Kidney epithelial cell (primary cell): ENCODE measurements at regions not wholly inside any gene's neighbourhood (a gene's known extent, or its start where the extent isn't known, plus 50 kb on each side); places are given as distances from the start of the nearest gene placed in this dataset.

Experiments
- DNase-seq: peaks from one replicate; pipeline ENCODE4 v3.0.0-alpha.2; 2010; ENCODE audit warnings: low read depth
- H3K27me3 ChIP-seq: 2 replicates; pipeline ENCODE4 v1.6.0; 2011; ENCODE audit warnings: low read length; ENCODE audit not compliant: control insufficient read depth, insufficient read depth
- H3K36me3 ChIP-seq: 2 replicates; pipeline ENCODE4 v1.5.1; 2011; ENCODE audit warnings: low read length; ENCODE audit not compliant: control insufficient read depth, insufficient read depth
- H3K4me3 ChIP-seq: 2 replicates; pipeline ENCODE4 v1.5.1; 2011; ENCODE audit warnings: low read depth, mild to moderate bottlenecking, control low read depth, low read length
- TF ChIP-seq, protein P1 (sequence below): IDR thresholded peaks from 2 replicates; pipeline ENCODE4 v1.5.1; 2011; ENCODE audit warnings: mild to moderate bottlenecking, moderate library complexity, low read length, control low read depth, inconsistent platforms; ENCODE audit not compliant: insufficient read depth, poor library complexity, severe bottlenecking

DNA sequence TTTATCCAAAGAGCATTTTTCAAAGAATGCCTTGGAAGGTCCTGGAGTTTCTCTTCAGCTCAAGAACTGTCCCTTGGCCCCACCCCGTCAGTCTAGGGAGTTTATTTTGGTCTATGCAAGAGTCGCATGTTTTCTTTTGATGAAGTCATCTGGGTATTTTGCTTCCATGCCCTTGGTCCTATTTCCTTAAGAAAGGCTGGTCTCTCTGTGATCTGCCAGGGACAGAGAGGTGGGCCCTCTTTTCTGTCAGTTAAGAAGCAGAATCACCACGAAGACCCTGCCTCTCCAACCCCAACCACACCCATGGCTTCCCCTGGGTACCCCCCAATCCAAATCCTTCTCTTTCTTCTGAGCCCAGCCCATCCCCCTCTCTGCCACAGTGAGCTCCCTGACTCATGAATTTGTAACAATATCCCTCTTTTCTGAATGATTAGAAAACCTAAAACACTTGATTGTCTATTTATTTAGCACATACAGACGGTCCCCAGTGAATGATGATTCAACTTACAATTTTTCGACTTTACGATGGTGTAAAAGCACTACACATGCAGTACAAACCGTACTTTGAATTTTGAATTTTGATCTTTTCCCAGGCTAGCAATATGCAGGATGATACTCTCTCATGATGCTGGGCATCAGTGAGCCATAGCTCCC is 163.5 kb upstream of the ADRA1B start:
- Histone ChIP-seq H3K36me3 (no peaks in the 10 kb centered on the region), H3K27me3 (no peaks in the 10 kb centered on the region), H3K4me3 (no peak overlapping the region)
- no peak for DNase-seq
- TF ChIP-seq, protein P1, sequence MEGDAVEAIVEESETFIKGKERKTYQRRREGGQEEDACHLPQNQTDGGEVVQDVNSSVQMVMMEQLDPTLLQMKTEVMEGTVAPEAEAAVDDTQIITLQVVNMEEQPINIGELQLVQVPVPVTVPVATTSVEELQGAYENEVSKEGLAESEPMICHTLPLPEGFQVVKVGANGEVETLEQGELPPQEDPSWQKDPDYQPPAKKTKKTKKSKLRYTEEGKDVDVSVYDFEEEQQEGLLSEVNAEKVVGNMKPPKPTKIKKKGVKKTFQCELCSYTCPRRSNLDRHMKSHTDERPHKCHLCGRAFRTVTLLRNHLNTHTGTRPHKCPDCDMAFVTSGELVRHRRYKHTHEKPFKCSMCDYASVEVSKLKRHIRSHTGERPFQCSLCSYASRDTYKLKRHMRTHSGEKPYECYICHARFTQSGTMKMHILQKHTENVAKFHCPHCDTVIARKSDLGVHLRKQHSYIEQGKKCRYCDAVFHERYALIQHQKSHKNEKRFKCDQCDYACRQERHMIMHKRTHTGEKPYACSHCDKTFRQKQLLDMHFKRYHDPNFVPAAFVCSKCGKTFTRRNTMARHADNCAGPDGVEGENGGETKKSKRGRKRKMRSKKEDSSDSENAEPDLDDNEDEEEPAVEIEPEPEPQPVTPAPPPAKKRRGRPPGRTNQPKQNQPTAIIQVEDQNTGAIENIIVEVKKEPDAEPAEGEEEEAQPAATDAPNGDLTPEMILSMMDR, result no peak

DNA sequence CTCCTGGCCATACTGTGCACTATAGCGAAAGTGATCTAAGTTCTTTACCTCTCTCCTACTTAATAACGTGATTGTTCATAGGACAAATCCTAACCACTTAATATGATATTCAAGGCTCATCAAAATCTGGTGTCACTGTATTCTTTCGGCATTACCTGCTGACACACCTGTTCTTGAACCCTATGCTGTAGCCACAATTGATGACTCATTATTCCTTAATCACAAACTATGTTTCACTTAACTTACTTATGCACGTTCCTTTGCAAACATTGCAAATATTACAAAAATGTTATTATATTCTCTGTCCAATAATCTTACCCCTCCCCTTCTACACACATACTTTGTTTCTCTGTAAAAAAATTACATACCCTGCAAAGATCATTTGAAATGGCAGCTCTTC is 158.1 kb upstream of the ADRA1B start:
- DNase-seq, result no peak
- H3K27me3 ChIP-seq, result no peaks in the 10 kb centered on the region
- TF ChIP-seq, protein P1, result no peak
- no peaks in the 10 kb centered on the region for H3K36me3 ChIP-seq
- no peak overlapping the region for H3K4me3 ChIP-seq

DNA sequence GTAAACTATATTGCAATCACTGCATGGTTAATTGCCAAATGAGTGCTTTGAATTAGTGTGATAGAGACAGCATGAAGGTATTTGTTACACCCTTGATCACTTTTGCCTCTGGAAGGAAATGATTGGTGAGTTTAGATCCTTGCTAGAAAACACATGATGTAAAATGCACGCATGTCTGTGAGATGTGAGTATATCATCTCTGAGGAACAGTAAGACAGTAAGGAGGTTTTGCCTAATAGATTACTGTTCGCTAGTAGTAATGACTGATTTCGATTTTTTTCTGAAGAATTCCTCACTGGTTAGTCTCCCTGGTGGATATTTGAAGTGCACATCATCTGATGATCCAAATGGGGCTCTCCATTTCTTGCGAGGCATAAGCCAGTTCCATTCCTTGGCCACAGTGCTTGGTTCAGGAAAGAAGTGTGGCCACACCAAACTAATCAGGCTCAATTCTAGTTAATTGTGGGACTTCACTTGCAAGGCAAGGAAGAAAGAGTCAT is 156.4 kb upstream of the ADRA1B start:
- Histone ChIP-seq H3K27me3 (no peaks in the 10 kb centered on the region), H3K4me3 (no peak overlapping the region), H3K36me3 (no peaks in the 10 kb centered on the region)
- TF ChIP-seq, protein P1, result no peak
- DNase-seq, result no peak

DNA sequence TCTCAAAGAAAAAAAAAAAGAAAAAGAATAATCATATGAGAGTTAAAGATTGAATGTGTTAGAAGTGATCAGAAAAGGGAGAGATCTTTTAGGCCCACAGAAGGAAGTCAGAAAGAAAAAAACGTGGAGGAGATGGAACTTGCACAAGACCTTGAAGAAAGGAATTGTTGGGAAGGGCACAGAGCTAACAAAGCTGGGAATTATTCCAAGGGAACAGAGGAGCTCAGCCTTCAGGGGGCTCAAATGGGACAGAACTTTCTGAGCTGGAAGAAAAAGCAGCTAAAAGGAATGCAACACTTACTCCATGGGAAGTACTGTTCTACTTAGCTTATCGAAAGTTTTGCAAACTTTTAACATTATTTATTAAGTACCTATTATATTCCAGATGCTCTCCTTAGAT is 153.4 kb upstream of the ADRA1B start:
- TF ChIP-seq, protein P1, result no peak
- no peaks in the 10 kb centered on the region for H3K27me3 ChIP-seq
- no peak for DNase-seq
- no peak overlapping the region for H3K4me3 ChIP-seq
- no peaks in the 10 kb centered on the region for H3K36me3 ChIP-seq

DNA sequence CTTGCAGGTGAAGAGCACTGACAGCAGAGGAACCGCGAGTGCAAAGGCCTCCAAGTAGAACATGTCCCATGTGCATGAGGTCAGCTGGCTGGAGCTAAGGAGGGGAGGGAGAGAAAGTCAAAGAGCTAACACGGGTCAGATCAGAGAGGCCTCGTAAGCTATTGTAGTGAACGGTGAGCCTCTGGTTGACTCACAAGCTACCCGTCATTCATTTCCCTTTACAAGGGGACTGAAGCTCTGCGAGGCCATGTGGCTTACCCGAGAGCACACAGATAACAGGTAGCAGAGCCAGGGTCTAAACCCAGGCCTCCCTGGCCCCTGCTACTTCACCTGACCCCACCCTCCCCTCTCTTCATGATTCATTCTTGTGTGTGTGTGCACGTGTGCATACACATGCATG is 152.7 kb upstream of the ADRA1B start:
- DNase-seq, result no peak
- TF ChIP-seq, protein P1, result no peak
- no peak overlapping the region for H3K4me3 ChIP-seq
- H3K27me3 ChIP-seq, result no peaks in the 10 kb centered on the region
- H3K36me3 ChIP-seq, result no peaks in the 10 kb centered on the region

DNA sequence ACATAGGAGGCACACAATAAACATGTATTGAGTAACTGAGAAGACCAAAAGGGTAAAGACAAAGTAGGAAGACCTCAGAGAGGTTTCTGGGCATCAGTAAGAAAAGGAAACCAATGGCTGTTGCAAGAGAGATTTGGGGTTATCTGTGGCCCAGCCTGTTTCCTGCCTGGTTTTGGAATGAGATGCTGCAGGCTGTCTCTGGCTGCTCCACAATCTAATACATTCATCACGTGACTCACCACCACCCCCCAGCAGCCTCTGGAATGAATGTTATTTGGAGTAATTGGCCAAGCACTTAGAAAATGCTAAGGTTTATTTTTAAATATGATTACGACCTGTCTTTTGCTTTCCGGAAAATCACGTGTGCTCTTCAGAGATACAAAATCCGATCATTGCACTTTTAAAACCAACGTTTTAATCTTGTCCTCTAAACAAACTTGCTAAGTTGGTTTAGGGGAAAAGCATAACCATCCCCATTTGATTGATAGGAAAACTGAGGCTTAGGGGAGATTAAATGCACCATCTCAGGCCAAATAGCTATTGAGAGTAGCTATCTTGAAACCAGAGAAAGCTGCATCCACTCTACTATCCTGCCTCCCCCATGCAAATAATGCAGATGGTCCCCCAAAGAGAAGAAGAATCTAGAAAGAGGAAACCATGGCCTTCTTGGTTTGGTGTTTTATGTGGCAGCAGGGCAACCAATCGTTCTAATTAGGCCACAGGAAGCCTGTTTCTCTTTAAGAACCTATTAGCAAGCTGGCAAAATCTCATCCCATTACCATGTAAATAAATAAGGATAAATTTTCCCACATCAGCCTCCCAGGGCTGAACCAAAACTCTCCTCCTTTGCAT is 151.8 kb upstream of the ADRA1B start:
- TF ChIP-seq, protein P1, result no peak
- no peak for DNase-seq

More for the DNA sequence above, 151.8 kb upstream of the ADRA1B start:
- Histone ChIP-seq H3K4me3 (no peak overlapping the region), H3K27me3 (no peaks in the 10 kb centered on the region), H3K36me3 (no peaks in the 10 kb centered on the region)
